Suppressor macrophage (primary cell): ENCODE measurements at regions not wholly inside any gene's neighbourhood (a gene's known extent, or its start where the extent isn't known, plus 50 kb on each side); places are given as distances from the start of the nearest gene placed in this dataset.
"Not testable (repeated sequence)": the region's sequence is repeated elsewhere in the genome, so short reads cannot be mapped to it uniquely, and the experiment has no call there.

ENCODE experiments used
- DNase-seq, 4 experiments: peaks; one replicate each; pipeline ENCODE4 v3.0.0-alpha.2; 2020 to 2022

DNA sequence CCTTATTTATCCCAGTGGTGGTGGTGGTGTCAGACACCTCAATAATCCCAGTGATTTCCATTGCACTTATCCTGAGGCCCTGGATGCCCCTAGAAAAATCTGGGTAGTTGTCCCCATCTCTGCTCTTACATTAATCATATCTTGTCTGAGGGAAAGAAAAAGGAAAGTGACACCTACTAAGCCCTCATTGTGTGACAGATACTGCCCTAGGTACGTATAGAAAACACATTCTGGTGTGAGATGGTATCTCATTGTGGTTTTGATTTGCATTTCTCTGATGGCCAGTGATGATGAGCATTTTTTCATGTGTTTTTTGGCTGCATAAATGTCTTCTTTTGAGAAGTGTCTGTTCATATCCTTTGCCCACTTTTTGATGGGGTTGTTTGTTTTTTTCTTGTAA is 162.6 kb upstream of the JADE1 start:
- not testable (repeated sequence) for DNase-seq

DNA sequence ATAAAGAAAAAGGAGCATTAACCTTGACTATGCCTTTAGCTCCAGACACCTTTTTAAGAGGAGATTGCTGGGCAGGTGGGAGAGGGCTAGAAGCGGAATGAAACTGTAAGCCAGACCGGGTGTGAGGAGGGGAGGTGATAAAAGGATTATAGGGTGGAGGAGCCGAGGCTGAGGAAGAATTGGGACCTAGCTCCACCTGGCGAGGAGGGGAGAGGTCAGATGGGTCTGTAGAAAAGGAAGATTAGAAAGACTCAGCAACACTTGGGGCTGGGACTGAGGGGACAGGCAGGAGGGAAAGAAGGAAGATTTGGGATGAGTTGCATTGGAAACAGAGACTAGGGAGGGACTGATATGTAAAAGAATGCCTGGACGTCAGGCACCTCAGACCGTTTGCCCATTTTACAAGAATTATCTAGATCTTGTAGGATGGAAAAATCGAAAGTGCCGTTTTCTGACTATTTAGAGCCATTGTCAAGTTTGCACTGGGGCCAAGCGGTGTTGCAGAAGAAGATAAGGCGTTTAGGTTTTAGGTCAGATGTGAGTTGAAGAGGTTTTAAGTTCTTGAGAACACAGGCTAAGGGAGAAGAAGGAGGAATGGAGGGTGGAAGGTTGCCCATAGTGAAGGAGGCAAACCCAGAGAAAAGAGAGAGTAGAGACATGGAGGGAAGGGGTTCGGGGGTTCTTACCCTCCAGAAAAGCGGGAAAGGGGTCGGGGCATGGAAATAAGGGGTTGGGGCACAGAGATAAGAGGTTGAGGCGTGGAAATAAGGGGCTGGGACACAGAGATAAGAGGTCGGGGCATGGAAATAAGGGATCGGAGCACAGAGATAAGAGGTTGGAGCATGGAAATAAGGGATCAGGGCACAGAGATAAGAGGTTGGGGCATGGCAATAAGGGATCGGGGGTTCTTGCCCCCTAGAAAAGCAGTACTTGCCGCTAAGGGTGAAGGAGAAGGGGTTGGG is 164.5 kb upstream of the JADE1 start:
- not testable (repeated sequence) for DNase-seq

- DNase-seq, result not testable (repeated sequence)
Observed at GRCh38 chr4:128644107-128644506, 165.4 kb upstream of the JADE1 start.

GRCh38 chr4:128641566-128641965 is 167.9 kb upstream of the JADE1 start:
- DNase-seq, result not testable (repeated sequence)

- DNase-seq, result no peak
Observed at GRCh38 chr4:128639541-128640270, 169.8 kb upstream of the JADE1 start.

- DNase-seq, result no peak
Observed at GRCh38 chr4:128636906-128637305, 172.6 kb upstream of the JADE1 start.

DNA sequence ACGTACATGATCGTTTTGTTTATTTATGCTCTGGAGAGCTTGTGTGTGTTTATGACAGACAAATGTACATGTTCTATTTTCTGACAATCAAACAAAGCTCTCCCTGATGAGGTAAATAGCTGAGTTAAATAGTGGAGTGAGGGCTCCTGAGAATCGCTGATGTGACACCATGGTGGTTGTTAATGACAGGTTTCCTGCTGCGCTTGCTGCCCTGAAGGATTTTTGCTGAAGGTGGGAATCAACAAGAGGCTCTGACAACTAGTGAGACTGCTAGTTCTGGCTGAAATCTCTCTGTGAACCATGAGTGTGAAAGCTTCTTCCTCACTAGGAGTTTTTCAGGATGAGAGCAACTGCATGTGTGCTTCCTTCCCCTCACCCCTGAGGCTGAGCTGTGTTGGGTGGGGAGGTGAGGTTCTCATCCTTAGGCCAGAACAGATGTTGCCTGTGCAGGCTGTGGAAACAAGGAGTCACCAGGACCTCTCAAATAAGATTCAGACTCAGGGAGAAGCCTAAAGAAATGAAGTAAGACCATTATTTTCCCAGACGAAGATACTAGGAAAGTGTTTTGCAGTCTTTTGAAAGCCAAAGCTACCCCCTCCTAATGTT is 173.4 kb upstream of the JADE1 start:
- DNase-seq, result no peak

- no peak for DNase-seq
Observed at GRCh38 chr4:128635141-128635954, 174.2 kb upstream of the JADE1 start.

DNA sequence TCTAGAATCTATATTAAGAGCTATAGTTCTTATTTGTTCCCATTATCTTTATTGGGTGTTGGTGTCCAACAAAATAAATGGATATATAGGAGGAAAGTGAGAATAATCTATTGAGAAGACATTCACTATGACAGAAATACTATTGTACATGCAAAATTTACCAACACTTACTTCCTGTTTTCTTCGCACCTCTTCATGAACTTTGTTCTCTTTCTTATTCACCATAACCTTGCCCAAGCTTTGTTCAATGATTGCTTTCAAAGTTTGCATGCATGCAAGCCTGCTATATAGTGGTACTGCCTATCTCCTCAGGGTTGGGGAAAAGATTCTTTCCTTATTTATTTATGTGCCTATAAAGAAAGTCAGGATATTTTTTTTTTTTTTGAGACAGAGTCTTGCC is 176.4 kb upstream of the JADE1 start:
- DNase-seq, result peak in 3 of 4 experiments; percentile 2 to 25 (median 16)

GRCh38 chr4:128630871-128631270 is 178.6 kb upstream of the JADE1 start:
- DNase-seq, result no peak

DNA sequence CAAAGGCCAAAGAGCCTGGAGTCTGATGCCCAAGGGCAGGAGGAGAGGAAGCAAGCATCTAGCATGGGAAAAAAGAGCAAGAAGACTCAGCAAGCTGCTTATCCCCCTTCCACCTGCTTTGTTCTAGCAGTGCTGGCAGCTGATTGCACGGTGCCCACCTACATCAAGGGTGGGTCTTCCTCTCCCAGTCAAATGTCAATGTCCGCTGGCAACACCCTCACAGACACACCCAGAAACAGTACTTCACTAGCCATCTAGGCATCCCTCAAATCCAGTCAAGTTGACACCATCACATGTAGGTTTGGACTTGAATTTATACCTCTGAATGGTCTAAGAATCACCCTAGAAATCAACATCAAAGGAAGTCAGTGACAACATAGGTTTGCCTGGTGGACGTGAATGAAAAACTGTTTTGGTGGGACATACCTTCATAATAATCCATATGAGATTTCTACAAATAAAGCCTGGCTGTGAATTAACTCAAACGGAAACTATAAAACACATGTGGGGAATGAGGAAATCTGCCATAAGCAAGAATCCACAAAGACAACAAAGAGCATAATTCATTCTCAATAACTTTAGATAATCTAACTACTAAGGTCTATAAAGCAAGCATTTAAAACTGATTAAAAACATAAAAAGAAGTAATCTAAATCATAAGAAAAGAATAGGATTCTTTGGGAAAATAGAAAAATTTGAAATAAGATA is 185.8 kb upstream of the JADE1 start:
- no peak for DNase-seq

DNA sequence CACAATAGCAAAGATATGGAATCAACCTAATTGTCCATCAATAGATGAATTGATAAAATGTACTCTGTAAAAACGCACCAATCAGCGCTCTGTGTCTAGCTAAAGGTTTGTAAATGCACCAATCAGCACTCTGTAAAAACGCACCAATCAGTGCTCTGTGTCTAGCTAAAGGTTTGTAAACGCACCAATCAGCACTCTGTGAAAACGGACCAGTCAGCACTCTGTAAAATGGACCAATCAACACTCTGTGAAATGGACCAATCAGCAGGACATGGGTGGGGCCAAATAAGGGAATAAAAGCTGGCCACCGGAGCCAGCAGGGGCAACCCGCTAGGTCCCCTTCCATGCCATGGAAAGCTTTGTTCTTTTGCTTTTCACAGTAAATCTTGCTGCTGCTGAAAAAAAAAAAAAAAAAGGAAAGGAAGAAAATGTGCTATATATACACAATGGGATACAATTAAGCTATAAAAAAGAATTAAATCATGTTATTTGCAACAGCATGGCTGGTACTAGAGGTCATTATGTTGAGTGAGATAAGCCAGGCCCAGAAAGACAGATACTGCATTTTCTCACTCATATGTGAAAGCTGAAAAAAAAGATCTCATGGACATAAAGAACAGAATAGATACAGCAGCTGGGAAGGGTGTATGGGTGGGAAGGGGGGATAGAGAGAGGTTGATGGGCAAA is 189.1 kb upstream of the JADE1 start:
- DNase-seq, result not testable (repeated sequence)

DNA sequence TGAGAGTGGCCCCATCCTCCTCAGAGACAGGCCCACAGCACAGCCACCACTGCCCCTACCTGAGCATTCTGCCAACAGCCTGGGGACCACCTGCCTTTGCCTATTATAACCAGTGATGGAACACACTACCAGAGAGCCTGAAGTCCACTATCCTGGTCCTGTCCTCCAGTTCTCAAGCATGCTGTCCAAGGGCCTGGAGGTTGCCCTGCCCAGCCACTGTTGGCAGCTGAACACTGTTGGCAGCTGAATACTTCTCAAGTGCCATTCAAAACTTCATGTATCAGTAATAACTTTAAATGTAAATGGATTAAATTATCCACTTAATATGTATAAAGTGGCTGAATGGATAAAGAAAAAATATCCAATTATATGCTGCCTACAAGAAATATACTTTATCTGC is 194.3 kb upstream of the JADE1 start:
- no peak for DNase-seq

GRCh38 chr4:128608006-128608405 is 201.5 kb upstream of the JADE1 start:
- peak in 2 of 4 experiments; percentile 20 to 42 for DNase-seq

- DNase-seq, result peak in 1 of 4 experiments; percentile 6
Observed at GRCh38 chr4:128606173-128606572, 203.3 kb upstream of the JADE1 start.

DNA sequence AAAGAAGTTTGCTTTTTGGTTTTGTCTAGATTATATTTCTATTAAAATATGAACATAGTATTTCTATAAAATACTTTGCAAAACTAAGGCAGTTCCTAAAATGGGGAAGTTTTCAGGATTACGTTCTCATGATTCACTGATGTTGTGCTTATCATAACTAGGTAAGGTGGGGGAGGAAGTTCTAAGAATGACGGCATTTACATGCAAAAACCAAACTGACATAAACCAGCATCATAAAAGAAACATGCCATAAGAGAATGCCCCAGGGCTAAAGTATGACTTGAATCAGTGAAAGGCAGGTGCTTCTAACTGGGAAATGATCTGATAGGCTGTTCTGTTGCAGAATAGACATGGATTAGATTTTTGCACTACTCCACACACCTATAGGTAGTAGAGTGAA is 204.7 kb upstream of the JADE1 start:
- DNase-seq, result peak in 3 of 4 experiments; percentile 5 to 54 (median 24)

- DNase-seq, result no peak
Observed at GRCh38 chr4:128604204-128604603, 205.3 kb upstream of the JADE1 start.

- no peak for DNase-seq
Observed at GRCh38 chr4:128603081-128603480, 206.4 kb upstream of the JADE1 start.

DNA sequence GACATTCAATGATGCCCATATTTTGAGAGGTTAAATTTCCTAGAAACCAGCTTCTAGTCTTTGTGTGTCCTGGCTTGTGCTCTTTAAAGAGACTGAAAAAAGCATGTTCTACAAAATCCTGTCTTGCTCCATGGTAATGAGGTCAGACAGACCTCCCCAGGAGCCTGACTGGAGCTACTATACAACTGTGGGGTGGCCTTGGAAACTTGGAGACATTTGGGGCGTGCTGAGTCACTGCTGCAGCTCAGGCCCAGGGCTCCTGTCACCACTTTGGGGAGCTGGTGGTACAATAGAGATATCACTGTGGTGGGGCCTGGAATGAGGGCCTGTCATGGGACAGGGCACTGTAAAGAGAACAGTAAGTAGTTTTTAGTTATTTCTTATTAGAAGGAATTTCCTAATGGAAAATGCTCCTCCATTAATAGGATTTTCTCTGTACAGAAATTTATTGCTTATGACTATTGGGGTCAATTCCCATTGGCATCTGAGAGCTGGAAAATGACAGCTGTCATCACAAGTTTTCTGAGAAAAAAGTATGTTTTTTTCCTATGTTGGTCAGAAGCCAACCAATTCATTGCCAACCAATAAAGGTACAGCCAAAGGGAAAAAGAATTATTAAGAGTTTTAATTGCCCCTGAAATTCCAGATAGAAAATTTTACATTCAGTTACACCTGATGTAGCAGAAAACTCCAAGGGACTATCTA is 207.4 kb upstream of the JADE1 start:
- no peak for DNase-seq
